GM12874 (cell line): ENCODE measurements at regions not wholly inside any gene's neighbourhood (a gene's known extent, or its start where the extent isn't known, plus 50 kb on each side); places are given as distances from the start of the nearest gene placed in this dataset.

Experiments
- CTCF ChIP-seq: IDR thresholded peaks from 2 replicates; pipeline ENCODE4 v1.5.1; 2011; ENCODE audit warnings: low read depth, mild to moderate bottlenecking, control low read depth, low read length, moderate library complexity; ENCODE audit not compliant: insufficient read depth

GRCh38 chr18:47582093-47582492 is 330.6 kb upstream of the SKOR2 start:
- no peak for TF ChIP-seq CTCF

GRCh38 chr18:47577520-47577919 is 326.1 kb upstream of the SKOR2 start:
- TF ChIP-seq CTCF, result no peak

- no peak for TF ChIP-seq CTCF
Observed at GRCh38 chr18:47574966-47575365, 323.5 kb upstream of the SKOR2 start.

GRCh38 chr18:47571957-47572356 is 320.5 kb upstream of the SKOR2 start:
- TF ChIP-seq CTCF, result no peak

GRCh38 chr18:47566809-47567208 is 315.3 kb upstream of the SKOR2 start:
- TF ChIP-seq CTCF, result no peak

GRCh38 chr18:47560723-47561715 is 309.6 kb upstream of the SKOR2 start:
- no peak for TF ChIP-seq CTCF

GRCh38 chr18:47558110-47558750 is 306.8 kb upstream of the SKOR2 start:
- no peak for TF ChIP-seq CTCF
